Retina (tissue), 1 donor: ENCODE measurements at regions not wholly inside any gene's neighbourhood (a gene's known extent, or its start where the extent isn't known, plus 50 kb on each side); places are given as distances from the start of the nearest gene placed in this dataset.

Experiments used
- DNase-seq: peaks from one replicate; pipeline ENCODE4 v3.0.0-alpha.2; 2016

DNA sequence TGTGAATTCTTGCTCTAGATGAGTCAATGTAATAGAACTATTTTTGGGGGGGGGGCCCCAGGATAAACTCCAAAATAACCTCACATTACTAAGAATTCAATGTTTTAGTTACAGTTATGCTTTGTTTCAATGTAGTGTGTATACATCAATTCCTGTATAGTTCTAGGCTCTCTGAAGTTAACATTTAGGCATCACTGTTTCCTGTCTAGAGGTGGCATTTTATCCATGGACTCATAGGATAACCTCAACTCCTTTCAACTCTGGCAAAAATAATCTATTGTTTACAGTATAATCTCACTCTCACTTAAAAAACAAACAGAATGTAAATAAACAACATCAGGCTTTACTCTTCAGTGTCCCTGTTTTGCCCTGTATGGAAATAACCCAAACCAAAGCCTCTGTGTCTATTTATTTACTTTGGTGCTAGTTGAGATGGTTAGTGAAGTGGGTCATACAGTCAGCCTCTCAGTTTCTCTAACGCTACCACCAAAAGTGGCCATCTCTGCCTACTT is 79.3 kb upstream of the MMADHC start:
- DNase-seq = no peak

DNA sequence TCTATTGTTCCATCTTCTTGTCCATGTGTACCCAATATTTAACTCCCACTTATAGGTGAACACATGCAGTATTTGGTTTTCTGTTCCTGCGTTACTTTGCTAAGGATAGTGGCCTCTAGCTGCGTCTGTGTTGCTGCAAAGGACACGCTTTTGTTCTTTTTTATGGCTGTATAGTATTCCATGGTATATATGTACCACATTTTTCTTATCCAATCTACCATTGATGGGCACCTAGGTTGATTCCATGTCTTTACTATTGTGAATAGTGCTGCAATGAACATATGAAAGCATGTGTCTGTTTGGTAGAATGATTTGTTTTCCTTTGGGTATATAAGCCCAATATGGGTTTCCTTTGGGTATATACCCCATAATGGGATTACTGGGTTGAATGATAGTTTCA is 77.3 kb upstream of the MMADHC start:
- no peak for DNase-seq

DNA sequence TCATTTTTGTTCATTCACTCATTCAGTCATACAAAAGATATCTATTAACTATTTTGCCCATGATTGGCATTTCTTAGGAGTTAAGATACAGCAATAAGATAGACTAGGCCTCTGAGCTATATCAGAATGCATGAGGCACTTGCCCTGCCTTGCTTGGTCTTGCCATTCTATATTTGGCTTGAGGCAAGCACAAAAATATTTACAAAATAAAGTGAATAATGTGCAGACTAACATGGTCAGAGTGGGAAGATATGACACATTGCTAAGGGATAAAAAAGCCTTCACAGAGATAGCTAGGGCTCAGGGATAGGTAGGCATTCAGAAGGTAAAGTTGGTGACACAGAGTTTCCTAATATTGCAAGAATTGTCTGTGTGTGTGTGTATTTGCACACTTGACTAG is 75.0 kb upstream of the MMADHC start:
- DNase-seq = no peak

GRCh38 chr2:149661844-149662243 is 74.3 kb upstream of the MMADHC start:
- DNase-seq = no peak

DNA sequence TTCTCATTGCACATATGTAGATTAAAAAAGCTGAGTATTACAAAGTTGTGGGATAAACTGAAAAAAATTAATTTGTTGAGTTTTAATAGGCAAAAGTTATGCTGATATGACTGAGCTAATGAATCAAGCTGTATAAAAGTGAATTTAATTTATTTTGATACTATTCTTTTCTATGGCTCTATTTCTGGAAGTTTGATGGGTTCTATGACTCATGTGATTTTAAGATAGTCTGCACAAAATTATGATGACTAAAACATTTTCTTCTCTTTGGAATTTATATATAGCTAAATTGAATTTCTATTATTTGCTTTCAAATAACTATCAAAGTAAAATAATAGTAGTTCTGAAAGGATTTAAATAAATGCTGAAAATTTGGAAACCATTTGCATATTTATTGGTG is 71.0 kb upstream of the MMADHC start:
- no peak for DNase-seq

DNA sequence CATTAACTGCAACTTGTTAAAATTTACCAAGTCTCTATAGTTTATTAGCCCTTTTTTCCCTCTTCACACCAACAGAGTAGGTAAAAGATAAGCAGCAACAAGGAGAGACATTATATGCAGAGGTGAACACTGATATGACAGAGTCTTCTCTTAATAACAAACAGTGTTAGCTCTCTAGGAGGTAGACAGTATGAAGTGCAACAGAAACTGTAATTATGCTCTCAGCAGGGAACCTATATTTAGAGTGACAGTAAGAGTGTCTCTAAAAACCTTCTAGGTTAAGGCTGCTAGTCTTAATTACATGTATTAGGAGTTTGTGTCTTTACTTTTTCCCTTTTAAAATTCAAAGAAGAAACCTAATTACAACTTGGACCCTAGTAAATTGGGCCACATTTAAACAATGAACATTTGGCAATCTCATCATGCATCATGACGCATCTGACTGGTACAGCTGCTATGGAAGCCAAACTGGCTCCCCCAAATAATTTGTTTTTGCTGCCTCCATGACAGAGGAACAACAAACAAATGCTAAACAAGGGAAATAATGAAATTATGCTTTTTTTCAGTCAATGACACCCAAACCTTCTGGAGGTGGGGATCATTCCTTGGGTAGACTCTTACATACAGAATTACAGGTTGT is 69.9 kb upstream of the MMADHC start:
- DNase-seq = no peak

GRCh38 chr2:149656996-149657395 is 69.4 kb upstream of the MMADHC start:
- DNase-seq = no peak

DNA sequence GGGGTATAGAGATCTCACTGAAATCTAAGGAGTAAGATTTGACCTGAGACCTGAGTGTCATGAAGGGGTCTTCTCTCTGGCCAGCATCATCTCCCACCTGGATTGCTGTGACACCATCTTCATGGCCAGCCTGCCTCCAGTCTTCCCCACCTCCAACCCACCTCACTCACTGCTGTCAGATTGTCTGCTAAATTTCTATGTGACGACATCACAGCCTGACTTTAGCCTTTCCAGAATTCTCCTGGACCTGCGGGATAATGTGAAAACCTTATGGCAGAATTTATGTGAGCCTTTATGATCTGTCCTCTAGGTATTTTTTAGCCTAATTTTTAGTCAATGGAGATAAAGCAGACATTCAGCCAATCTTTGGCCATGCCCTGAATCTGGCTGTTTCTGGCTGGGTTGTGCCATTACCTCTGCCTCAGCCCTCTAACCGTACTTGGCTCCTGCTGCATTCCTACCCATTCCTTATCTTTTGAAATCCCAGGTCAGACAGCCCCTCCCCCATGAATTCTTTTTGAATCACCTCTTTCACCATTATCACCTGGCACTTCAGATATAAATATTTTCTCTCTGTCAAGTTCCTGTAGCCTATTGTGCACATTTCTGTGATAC is 66.4 kb upstream of the MMADHC start:
- DNase-seq = no peak

DNA sequence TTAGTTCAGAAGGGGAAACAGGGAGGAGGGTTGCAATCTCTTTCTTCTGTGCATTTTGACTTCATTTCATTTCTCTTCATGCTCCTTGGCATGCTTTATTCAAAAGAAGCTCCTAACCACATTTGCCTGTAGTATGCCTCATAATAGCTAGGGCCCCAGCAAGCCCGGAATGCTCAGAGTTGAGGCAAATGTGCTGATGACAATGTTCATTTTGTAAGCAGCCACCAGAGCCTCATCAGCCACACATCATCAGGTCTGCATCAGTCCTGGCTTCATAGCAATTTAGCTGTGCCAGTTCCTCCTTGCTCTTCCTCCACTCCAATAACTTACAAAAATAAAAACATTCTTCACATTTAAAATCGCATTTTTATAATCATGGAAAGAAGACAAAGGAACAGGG is 65.4 kb upstream of the MMADHC start:
- DNase-seq = no peak

GRCh38 chr2:149652526-149652925 is 65.0 kb upstream of the MMADHC start:
- no peak for DNase-seq

DNA sequence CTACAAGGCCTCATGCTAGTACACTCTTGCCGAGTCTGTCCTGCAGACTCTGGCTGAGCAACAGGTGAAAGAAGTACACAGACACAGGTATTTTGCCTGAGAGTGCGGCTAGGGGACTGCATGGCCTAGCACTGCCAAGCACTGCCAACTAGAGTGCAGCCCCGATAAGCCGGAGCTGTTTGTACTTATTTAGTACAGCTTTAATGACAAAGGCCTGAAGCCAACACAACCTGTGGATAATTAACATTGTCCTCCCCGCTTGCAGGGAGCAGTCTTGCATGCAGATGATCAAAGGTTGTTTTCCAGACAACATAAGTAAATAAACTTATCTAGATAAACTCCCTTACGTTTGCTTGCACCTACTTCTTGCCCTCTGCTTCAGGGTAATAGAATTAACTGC is 63.7 kb upstream of the MMADHC start:
- DNase-seq = no peak

DNA sequence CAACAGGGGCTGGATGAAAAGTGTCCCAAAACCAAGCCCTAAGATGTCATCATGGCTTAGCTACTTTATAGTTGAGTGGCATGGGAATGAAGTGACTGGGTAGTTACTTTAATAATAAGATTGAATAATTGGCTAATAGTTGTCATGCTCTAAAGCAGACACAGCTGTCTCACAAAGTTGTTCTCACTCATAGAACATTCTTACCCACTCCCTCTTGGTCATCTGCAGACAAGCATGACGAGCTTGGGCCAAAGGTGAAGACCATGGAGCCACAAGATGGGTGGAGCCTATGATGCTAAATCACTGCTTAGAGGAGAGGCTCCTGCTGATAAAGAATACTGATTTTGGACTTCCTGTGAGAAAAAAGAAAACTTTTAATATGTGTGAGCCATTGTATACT is 62.4 kb upstream of the MMADHC start:
- no peak for DNase-seq

GRCh38 chr2:149648282-149649030 is 60.9 kb upstream of the MMADHC start:
- no peak for DNase-seq

DNA sequence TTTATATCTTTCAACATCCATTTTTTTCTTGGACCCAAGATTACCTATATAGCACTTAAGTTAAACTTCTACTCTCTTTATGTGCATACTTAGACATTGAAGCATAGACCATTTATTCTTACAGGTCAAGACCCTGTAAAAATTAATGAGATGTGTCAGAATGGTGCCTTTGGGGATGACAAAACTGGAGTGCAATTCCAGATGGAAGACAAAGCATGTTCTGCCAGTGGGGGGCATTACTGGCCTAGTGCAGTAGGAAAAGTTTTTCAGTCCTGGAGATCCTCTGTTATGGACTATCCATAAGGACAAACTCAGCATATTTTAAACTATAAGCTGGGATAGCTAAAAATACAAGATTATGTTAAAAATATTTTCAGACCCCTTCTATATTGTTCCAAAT is 57.8 kb upstream of the MMADHC start:
- DNase-seq = no peak
